HG03558 (cell line): ENCODE measurements at regions not wholly inside any gene's neighbourhood (a gene's known extent, or its start where the extent isn't known, plus 50 kb on each side); places are given as distances from the start of the nearest gene placed in this dataset.

Experiments
- ATAC-seq: cut with Tn5 transposase; IDR thresholded peaks from one replicate; pipeline ENCODE4 v1.9.1; 2021; ENCODE audit warnings: moderate number of reproducible peaks; ENCODE audit not compliant: unreplicated experiment; ENCODE audit errors: extremely low read depth

GRCh38 chr1:168392958-168393549 lies 112.4 kb downstream of the TBX19 start:
- no peak for ATAC-seq

- ATAC-seq = no peak
Observed at GRCh38 chr1:168391851-168392681, 111.4 kb downstream of the TBX19 start.

- ATAC-seq = no peak
Observed at GRCh38 chr1:168390271-168390670, 109.6 kb downstream of the TBX19 start.

- ATAC-seq = no peak
Observed at GRCh38 chr1:168387781-168388760, 107.4 kb downstream of the TBX19 start.

- no peak for ATAC-seq
Observed at GRCh38 chr1:168386949-168387586, 106.4 kb downstream of the TBX19 start.

- no peak for ATAC-seq
Observed at GRCh38 chr1:168386492-168386891, 105.8 kb downstream of the TBX19 start.

- ATAC-seq = no peak
Observed at GRCh38 chr1:168381850-168382249, 101.2 kb downstream of the TBX19 start.

- no peak for ATAC-seq
Observed at GRCh38 chr1:168380945-168381344, 100.3 kb downstream of the TBX19 start.

GRCh38 chr1:168379104-168379860 lies 98.6 kb downstream of the TBX19 start:
- no peak for ATAC-seq

GRCh38 chr1:168375566-168376300 lies 95.1 kb downstream of the TBX19 start:
- ATAC-seq = no peak

GRCh38 chr1:168374566-168374965 lies 93.9 kb downstream of the TBX19 start:
- ATAC-seq = no peak

- no peak for ATAC-seq
Observed at GRCh38 chr1:168373869-168374268, 93.2 kb downstream of the TBX19 start.

GRCh38 chr1:168372861-168373371 lies 92.2 kb downstream of the TBX19 start:
- no peak for ATAC-seq

GRCh38 chr1:168372307-168372706 lies 91.6 kb downstream of the TBX19 start:
- no peak for ATAC-seq

GRCh38 chr1:168371477-168371876 lies 90.8 kb downstream of the TBX19 start:
- ATAC-seq = no peak

- no peak for ATAC-seq
Observed at GRCh38 chr1:168370586-168370985, 89.9 kb downstream of the TBX19 start.

GRCh38 chr1:168369655-168370054 lies 89.0 kb downstream of the TBX19 start:
- ATAC-seq = no peak

- no peak for ATAC-seq
Observed at GRCh38 chr1:168368131-168368530, 87.5 kb downstream of the TBX19 start.
